HG03378 (cell line): ENCODE measurements at regions not wholly inside any gene's neighbourhood (a gene's known extent, or its start where the extent isn't known, plus 50 kb on each side); places are given as distances from the start of the nearest gene placed in this dataset.

Experiments used
- ATAC-seq: cut with Tn5 transposase; IDR thresholded peaks from one replicate; pipeline ENCODE4 v1.9.1; 2021; ENCODE audit warnings: mild to moderate bottlenecking, moderate library complexity; ENCODE audit not compliant: unreplicated experiment

DNA sequence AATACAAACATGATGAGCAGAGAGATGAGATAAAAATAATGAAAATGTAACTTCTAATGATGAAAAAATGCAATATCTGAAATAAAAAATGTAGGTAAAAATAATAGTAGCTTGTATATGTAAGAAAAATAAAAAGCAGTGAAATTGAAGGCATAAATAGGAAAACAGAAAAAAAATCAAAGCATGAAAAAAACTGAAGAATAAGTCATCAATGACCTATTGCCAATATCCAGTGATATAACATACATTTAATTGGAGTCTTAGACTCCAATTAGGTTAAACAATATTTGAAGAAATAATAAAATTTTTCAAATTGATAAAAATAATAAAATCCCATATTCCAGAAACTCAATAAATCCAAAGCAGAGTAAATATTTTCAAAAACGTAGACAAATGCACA lies 114.0 kb upstream of the HDGFL1 start:
- no peak for ATAC-seq

DNA sequence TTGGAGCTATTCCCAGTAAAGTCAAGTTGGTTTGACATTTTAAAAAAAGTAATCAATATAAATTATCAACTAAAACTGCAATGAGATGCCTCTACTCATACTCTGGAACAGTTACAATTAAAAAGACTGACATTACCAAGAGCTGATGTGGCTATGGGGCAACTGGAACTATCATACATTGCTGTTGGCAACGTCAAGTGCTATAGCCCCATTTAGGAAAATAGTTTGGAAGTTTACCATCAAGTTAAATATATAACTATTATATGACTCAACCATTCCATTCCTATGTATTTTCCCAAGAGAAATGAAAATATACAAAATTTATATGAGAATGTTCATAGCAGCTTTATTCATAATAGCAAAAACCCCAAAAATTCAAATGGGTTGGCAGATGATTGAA lies 111.4 kb upstream of the HDGFL1 start:
- no peak for ATAC-seq

DNA sequence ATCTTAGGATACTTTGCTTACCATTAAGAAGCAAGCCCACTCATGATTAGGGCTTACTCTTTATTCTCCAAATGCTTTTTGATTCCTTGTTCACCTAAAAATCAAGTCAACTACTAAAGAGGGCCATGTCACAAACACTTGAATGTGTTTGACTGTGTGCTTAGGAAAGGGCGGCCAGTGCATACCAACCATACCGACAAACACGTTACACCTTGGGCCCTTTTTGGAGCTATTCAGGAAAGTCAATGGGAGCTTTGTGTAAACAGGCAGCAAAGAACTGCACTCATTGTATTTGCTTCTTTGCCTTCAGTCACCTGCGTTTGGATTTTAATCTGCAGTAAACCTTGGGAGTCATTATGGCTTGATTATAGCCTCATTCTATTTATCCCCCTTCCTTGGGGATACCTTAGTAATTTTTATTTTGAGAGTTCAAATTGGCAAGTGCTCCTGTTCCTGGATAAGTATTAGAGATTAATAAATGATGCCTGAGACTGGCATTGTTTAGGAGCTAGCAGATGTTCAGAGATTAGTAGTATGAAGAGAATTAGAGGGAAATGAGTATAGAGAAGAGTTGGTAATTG lies 102.6 kb upstream of the HDGFL1 start:
- ATAC-seq, result no peak

DNA sequence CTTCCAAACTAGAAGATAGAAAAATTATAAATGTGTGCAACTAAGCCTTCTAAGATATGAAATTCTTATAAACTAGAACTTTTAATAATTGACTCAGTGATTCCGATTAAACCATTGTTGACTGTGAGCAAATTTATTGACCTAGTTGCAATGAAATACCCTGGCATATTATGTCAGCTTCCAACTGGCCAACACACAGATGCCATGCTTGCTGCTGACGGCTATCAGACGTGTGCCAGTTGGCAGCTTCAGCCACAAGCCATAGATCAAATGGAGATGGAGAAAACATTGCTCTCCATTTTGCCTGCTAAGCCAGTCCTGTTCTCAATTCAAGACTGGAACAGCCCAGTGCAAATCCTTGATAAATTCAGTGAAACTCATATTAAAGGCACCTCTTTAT lies 101.7 kb upstream of the HDGFL1 start:
- no peak for ATAC-seq

DNA sequence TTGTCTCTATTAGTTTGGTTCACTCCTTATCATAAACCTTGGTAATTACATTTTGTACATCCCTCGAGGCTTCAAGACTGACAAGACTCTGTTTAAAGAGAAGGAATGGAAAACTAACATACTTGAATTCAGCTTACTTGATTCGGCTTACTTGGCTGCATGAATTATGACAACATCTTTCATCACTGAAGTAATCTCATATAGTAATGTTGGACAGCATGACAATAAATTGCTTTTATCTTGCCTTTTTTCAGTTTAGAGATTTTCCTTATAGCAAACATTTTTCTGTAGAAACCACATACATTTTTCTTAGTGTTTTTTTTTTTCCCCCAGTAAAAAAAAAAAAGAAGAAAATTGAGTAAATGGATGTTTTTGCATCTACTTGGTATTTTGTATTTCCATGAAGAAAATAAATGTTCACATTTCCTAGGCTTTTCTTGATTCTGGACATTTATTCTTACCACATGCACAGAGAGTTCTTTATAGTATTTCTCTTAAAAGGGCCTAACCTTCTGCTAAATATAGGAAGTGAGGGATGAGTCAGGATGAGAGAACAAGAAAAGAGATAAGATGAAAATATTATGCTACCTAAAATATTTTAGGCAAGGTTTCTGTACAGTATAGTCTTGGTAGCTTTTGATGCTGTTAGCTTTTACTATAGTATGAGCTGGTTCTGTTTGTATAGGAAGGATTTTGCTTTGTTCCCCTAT lies 101.0 kb upstream of the HDGFL1 start:
- no peak for ATAC-seq

DNA sequence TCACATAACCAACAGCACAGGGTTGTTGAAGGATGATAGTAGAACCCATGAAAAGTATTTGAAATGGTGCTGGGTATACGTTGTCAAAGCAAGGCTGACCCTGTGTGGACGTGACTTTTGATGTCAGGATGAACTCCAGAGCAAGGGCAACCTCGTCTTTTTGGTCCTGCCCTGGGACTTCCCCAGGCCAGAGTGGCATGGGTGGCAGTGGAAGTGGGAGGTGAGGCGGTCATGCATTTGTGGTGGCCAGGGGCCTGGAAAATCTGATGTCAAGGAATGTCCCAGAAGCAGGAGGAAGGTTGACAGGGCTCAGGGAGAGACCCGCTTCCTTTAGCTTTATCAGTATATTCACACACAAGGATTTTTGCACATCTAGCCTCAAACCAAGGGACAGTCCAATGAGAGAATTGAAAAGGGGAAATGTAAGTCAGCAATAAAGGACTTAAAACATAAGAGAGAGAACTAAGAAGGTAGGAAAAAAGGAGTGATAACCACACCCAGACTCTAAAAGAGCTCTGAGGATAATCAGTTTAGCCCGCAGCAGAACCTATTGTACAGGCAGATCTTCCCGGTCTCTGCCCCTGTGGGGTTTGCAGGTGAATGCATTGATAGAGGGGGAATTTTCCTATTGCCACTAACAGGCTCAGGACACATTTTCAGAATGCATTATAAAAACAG lies 98.8 kb upstream of the HDGFL1 start:
- no peak for ATAC-seq

DNA sequence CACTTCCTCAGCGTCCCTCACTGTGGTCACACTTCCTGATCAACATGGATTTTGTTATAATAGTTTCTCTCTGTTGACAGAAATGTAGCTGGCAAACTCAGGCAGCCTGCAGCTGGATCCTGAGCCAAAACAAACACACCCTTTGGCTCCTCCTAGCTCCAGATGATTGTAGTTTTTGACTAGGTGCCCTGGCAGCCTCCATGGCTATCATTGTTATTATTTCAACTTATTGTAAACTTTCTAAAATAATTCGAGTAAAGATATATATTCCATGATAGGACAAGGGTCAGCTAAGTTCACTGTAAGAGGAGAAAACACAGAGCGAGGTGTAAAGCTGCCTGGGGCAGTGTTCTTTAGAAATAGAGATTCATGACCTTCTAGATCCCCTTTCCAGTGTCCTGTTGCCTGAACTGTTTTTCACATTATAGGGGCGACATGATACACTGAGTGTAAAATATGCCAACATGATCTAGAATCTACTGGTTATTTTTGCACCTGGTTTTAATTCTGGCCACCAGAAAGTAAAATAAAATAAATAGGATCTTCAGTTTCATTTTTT lies 98.2 kb upstream of the HDGFL1 start:
- ATAC-seq, result no peak

DNA sequence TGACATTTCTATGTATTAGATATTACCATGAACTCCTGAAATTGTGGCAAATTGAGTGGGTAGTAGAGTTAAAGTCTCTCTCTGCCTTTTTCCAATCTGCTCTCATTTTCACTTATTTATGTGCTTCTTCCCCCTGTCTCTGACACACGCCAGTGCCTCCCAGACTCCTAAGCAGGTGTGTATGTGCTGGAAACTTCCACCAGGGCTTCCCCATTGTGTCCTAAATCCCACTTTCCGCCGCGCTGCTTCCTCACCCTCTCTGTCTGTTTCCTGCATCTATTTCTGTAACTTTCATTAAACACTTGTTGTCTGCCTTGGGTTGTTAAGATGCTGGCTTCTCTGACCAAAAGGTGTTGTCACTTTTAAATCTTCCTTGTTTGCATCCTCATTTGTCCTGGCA lies 97.6 kb upstream of the HDGFL1 start:
- ATAC-seq, result no peak

DNA sequence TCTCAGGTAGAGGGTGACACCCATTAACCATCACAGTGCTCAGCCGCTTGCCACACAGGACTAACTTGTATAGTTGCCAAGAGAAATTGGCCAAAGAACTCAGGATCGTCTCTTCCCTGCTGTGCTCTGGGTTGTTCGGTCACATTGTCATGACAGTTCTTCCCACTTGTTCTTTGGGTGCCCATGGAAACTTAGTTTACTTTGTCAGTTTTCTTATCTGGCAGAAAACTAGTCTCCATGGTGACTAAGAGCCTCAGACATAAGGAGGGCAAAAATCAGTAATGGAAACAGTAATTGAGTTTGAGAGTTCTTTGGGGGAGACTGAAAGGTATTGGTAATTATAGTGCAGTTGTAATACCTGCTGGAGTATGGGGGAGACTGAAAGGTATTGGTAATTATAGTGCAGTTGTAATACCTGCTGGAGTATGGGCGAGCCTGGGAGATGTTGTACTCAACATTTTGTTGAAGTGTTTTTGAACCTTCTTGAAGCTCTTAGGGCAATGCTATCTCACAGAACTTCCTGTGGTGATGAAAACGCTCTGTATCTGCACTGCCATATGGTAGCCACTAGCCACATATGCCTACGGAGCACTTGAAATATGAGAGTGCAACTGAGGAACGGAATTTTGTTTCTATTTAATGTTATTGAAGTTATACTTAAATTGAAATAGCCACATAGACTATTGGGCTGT lies 95.2 kb upstream of the HDGFL1 start:
- ATAC-seq, result no peak

DNA sequence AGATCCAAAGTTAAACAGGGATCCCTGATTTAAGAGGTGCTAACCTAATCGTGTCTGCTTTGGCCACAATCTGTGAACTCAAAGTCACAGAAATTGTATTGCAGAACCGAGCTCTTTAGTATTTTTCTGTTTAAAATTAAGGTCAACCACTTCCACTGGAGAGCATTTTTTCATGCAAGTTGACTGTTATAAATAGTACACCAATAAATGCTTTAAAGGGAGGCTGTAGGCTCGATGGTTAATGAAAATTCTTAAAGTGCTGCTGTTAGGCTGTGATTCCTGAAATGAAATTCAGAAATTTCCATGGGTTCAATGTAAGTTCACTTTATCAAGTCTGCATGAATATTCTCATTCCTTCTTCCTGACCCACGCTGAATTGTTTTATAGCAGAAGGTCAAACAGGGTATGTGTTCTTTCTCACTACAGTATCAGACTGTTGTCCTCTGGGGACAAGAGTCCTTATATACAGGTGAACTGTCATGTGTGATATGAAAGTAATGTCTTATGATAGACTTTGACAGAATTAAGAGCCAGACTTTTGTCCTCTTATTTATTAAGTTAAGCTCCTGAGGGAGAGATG lies 92.5 kb upstream of the HDGFL1 start:
- ATAC-seq, result no peak

DNA sequence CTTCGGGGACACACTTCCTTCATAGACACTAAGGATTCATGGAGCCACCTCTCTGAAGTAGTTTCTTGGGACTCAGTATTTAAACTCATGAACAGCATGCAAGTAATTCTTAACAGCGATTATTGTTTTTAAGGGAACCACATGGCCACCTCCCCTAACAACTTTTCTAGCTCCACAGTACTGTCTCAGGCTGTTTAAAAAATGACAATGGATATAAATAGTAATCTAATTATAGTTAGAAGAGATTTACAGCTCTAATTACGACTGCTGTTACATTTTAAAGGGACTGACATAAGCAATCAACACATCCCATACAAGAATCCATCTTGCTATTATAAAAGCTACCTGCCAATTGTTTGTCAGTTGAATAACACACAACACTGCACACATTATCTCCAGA lies 72.1 kb upstream of the HDGFL1 start:
- ATAC-seq, result no peak

DNA sequence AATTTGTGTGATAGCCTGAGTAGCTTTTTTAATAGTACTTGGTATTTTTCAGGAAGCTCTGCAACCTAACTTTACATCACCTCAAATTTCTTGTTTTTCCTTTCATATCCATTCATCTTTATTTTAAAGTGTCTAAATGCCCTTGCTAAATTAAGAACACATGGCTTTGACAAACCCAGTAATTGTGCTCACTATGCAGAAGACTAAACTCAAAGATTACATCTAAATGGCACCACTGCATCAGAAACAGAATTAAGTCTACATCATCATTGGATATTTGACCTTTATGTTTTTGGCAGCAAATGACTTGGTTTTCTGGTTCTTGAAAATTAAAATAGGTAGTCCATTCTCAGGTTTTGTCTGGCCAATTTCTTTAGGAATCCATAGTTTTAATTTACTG lies 69.6 kb upstream of the HDGFL1 start:
- ATAC-seq, result no peak

DNA sequence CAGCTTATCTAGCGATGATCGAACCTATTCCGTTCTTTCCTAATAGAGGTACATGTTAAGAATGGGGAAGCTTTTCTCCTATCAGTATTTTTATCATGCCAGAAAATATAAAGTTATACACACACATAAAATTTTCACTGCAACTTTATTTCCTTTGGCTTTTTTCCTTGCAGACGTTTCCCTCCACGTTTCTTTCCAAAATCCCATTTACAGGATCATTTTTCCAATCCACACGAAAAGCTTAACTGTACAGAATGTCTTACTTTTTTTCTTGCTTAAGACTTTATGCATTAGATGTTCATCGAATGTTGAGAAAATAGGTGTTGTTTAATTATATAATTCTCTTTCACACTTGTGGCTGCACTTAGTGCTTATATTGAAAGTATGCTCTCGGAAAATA lies 62.9 kb upstream of the HDGFL1 start:
- no peak for ATAC-seq

DNA sequence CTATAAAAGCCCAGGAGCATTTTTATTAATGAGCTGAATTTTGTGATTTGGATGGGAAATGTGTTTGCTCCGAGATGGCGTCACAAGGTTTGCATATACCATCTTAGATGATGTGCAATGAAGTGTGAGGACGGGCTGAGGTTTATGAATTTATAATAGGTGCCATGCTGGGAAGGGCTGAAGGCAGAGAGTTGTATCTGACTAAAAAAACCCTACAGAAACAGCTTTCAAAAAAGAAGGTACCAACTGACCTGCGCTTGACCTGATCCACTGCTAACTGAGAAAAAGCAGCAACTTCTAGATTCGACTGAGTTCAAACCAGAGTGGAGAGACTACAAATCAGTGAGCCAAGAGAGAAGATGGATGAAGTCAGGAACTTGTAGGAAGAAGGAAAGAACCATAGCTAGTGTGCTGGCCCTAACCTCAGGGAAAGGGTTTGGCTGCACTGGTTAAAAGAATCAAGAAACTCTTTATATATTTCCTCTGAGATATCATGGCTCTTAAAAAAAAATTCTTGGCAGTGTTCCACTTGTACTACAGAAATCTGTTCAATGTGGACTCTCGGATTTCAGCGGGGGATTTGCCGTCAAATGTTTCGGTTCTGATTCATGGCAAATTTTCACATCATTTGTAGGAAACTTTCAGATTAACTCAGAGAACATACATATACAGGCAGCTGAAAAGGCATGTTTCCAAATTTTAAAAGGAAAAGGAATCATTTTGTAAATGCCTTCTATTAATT lies 56.5 kb upstream of the HDGFL1 start:
- no peak for ATAC-seq

DNA sequence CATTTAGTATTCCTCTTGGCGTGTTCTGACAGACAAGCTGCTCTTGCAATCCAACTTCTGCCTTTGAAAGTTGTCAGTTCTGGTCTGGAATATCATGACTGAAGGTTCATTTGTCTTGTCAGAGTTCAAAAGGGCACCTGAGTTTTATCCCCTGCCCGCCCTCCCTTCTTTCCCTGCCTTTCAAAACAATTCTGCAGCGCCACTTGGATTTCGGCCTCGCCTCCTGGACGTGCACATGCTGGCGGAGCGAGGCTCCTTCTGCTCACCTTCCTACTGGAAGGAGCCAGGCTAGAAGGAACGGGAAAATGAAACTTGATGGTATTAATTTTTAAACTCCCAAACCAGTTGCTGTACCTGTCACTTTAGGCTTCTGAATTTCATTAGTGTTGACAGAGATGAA lies 55.7 kb upstream of the HDGFL1 start:
- no peak for ATAC-seq

DNA sequence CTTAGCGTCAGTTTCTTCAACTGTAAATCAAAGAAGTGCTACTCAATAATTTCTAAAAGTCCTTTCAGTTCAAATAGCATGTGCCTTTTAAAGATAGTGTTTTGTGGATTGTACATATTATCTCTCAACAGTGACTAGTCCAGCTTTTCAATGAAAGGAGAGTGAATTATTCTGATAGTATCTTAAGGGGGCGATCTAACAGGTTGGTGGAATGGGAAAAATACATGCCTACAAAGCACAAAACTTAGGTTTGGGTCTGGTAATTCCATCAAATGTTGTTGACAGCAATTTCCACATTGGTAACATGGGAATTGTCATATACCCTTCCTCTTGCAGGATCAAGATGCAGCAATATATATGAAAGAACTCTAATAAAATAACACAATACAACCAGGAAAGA lies 50.1 kb upstream of the HDGFL1 start:
- no peak for ATAC-seq
